Heart left ventricle (tissue), 16 donors: ENCODE measurements at regions not wholly inside any gene's neighbourhood (a gene's known extent, or its start where the extent isn't known, plus 50 kb on each side); places are given as distances from the start of the nearest gene placed in this dataset.

Source experiments
- ATAC-seq, 4 donors: fragments of 200-7000 bp; cut with Tn5 transposase; one replicate each; pipeline ENCODE4 v1.9.1; 2020 to 2022; ENCODE audit warnings: moderate library complexity in 4 of 4, mild to moderate bottlenecking in 3 of 4, moderate number of reproducible peaks in 1 of 4
- DNase-seq, 5 donors: peaks; one replicate each; pipeline ENCODE4 v3.0.0-alpha.2; 2020
- H3K27ac ChIP-seq, 12 donors: fragments of 200-600 bp; sonication (generic) in 4 of 12; one replicate each; pipeline versions ENCODE4 v1.5.0 to v1.8.0; 2016 to 2022; ENCODE audit warnings: mild to moderate bottlenecking in 2 of 12
- H3K27me3 ChIP-seq, 9 donors: fragments of 200-600 bp; sonication (generic) in 2 of 9; one replicate each; pipeline versions ENCODE4 v1.5.1 to v1.8.0; 2016 to 2022; ENCODE audit warnings: mild to moderate bottlenecking in 3 of 9
- H3K36me3 ChIP-seq, 9 donors: fragments of 200-600 bp; sonication (generic) in 2 of 9; one replicate each; pipeline versions ENCODE4 v1.5.0 to v1.8.0; 2018 to 2022; ENCODE audit warnings: mild to moderate bottlenecking in 2 of 9
- H3K4me1 ChIP-seq, 12 donors: fragments of 200-600 bp; sonication (generic) in 4 of 12; one replicate each; pipeline versions ENCODE4 v1.5.0 to v1.8.0; 2016 to 2022; ENCODE audit warnings: mild to moderate bottlenecking in 3 of 12
- H3K4me3 ChIP-seq, 12 donors: fragments of 200-600 bp; sonication (generic) in 4 of 12; one replicate each; pipeline versions ENCODE4 v1.5.0 to v1.8.0; 2017 to 2022; ENCODE audit warnings: mild to moderate bottlenecking in 9 of 12, moderate library complexity in 4 of 12
- H3K9me3 ChIP-seq, 12 donors: fragments of 200-600 bp; sonication (generic) in 4 of 12; one replicate each; pipeline versions ENCODE4 v1.5.0 to v1.8.0; 2016 to 2022; ENCODE audit warnings: mild to moderate bottlenecking in 1 of 12
- CTCF ChIP-seq, 12 donors: fragments of 200-600 bp; sonication (generic) in 4 of 12; IDR thresholded peaks; one replicate each; pipeline versions ENCODE4 v1.5.0 to v1.8.0; 2018 to 2022; ENCODE audit warnings: antibody characterized with exemption in 12 of 12, mild to moderate bottlenecking in 5 of 12
- POLR2A ChIP-seq, 2 donors: fragments of 450-650 bp; IDR thresholded peaks; one replicate each; pipeline ENCODE4 v1.6.1; 2017; ENCODE audit warnings: antibody characterized with exemption in 2 of 2, mild to moderate bottlenecking in 2 of 2, moderate library complexity in 2 of 2
- WGBS, 4 donors: extraction: QIAGEN DNeasy Blood & Tissue Kit in 2 of 4; methylation state at CpG; one replicate each; pipeline versions ENCODE4 v1.1.5 to v1.1.7; 2013 to 2018; 5-methylcytosine and 5-hydroxymethylcytosine counted together
- intact Hi-C, 10 donors: fragments of 100-400 bp; cut with DNase I; formaldehyde crosslinking; loops; one replicate each; pipeline versions ENCODE4 v1.11.1 to v1.14.2; 2022
- donor health status: ischemic (EF 13 %, LVEDD 7.1; RV severe dilation, severe dysfunction).
- donor health status: healthy with polysubstance abuse.
- donor health status: DM: no; HTN: yes; CAD: no.
- donor health status: DM: no; HTN: no; CAD: no.
- donor health status: ischemic (EF 25% LVEDD 6.9; RV normal size, moderate dysfunction).
- donor health status: ischemic (EF 25% LVEDD 5.7; RV mildly dilated, moderate dysfunction).
- donor health status: healthy.
- donor health status: DM: yes; HTN: yes; CAD: no.
- donor health status: ischemic (EF 35%, LVEDD 5.7; RV mildly dilated, moderate dysfunction).
- donor health status: nonischemic (EF 11% LVEDD 7.7; RV severe dilation, severe dysfunction).
- donor health status: DM: yes; HTN: yes; CAD: no.
- donor health status: PGD.
- donor health status: ischemic (EF 29% LVEDD 5.4; RV normal size, mild dysfunction).
- donor health status: nonischemic (EF 23%, LVEDD 6.1; RV moderate dilation, normal function).

DNA sequence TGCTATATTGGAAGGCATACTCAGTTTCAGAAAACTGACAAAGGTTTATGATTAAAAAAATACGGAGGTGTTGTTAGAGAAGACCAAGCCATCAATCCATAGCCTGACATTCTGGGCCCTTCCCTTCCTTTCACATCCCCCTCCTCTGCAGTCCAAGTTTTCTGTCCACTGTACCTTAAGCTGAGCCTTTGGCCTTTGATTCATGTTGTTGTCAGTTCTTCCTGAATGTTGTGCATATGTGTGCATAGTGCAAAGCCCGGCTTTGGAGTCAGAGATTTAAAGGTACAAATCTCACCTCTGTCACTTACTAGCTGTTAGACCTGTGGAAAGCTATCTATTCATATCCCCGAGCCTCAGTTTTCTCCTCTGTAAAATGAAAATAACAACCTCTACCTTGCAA, 104.9 kb upstream of the AGBL1 start:
- no peaks in the 10 kb centered on the region for H3K36me3 ChIP-seq
- no peak for TF ChIP-seq CTCF (IDR thresholded peaks at IDR 0.05)
- TF ChIP-seq POLR2A (IDR thresholded peaks at IDR 0.05), result no peak
- no peak overlapping the region for H3K27ac ChIP-seq
- ATAC-seq (no peak), DNase-seq (no peak)
- intact Hi-C loops, result no loop called here
- peaks cover 0 to 9% (median 0%) of the 10 kb centered on the region in 12 donors for H3K9me3 ChIP-seq
- H3K27me3 ChIP-seq, result no peaks in the 10 kb centered on the region
- H3K4me3 ChIP-seq, result no peak overlapping the region
- H3K4me1 ChIP-seq, result no peaks in the 10 kb centered on the region
- WGBS, 4 donors, result 75 to 82% (median 81%) methylated on average over 3 of the region's 3 CpGs

DNA sequence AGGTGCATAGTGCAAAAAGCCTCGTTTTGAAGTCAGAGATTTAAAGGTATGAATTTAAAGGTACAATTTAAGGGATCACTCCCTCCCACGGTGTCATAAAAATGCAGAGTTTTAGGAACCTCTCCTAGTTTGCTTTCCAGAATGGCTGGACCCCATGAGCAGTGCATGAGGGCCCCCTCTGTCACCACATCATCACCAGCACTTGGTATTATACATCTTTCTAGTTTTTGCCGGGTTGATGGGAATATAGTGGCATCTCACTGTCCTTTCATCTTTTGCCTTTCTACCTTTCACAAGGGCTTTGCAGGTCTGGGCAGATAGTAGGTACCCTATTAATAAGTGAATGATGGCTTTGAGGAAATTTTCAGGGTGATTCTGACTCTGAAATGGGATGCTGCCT, 103.6 kb upstream of the AGBL1 start:
- Histone ChIP-seq H3K9me3 (peaks cover 0 to 9% (median 0%) of the 10 kb centered on the region in 12 donors), H3K36me3 (no peaks in the 10 kb centered on the region), H3K27ac (no peak overlapping the region), H3K27me3 (no peaks in the 10 kb centered on the region), H3K4me1 (no peaks in the 10 kb centered on the region), H3K4me3 (no peak overlapping the region)
- intact Hi-C loops, result no loop called here
- DNase-seq (no peak), ATAC-seq (no peak)
- 74 to 82% (median 78%) methylated on average over 3 of the region's 3 CpGs for WGBS, 4 donors
- no peak for TF ChIP-seq POLR2A (IDR thresholded peaks at IDR 0.05)
- no peak for TF ChIP-seq CTCF (IDR thresholded peaks at IDR 0.05)

- WGBS, 4 donors, result 59 to 85% (median 68%) methylated on average over 3 of the region's 3 CpGs
- Histone ChIP-seq H3K36me3 (no peaks in the 10 kb centered on the region), H3K27ac (no peak overlapping the region), H3K4me1 (no peaks in the 10 kb centered on the region), H3K9me3 (peaks cover 0 to 9% (median 0%) of the 10 kb centered on the region in 12 donors), H3K4me3 (no peak overlapping the region), H3K27me3 (no peaks in the 10 kb centered on the region)
- TF ChIP-seq CTCF (IDR thresholded peaks at IDR 0.05) (no peak), POLR2A (IDR thresholded peaks at IDR 0.05) (no peak)
- ATAC-seq, result no peak
- intact Hi-C loops, result no loop called here
- DNase-seq, result no peak
Observed at GRCh38 chr15:85976986-85977385, 102.7 kb upstream of the AGBL1 start.

DNA sequence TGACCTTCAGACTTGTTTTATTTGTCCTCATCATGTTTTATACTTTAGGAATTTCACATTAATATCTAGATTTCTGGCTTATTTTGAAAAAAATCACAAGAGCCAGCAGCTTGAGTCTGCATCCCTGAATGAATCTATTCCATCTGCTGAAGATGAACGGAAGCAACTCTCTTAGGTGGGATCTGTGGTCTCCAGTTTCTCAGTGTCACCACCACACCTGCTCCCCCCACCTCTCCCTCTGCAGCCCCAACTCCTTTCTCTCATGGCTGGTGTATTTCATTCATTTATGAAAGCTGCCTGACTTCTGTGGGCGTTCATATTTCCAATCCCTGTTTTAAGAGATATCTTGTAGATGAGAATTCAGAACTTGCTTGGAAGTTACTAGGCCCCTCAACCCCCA, 102.1 kb upstream of the AGBL1 start:
- 79 to 88% (median 82%) methylated on average over 2 of the region's 2 CpGs for WGBS, 4 donors
- Histone ChIP-seq H3K27ac (no peak overlapping the region), H3K27me3 (no peaks in the 10 kb centered on the region), H3K4me1 (no peaks in the 10 kb centered on the region), H3K4me3 (no peak overlapping the region), H3K36me3 (no peaks in the 10 kb centered on the region), H3K9me3 (peaks cover 0 to 9% (median 0%) of the 10 kb centered on the region in 12 donors)
- no peak for DNase-seq
- ATAC-seq, result no peak
- TF ChIP-seq POLR2A (IDR thresholded peaks at IDR 0.05) (no peak), CTCF (IDR thresholded peaks at IDR 0.05) (no peak)
- intact Hi-C loops, result no loop called here
